ENCODE measurements at regions not wholly inside any gene's neighbourhood (a gene's known extent, or its start where the extent isn't known, plus 50 kb on each side); places are given as distances from the start of the nearest gene placed in this dataset.

- Histone ChIP-seq H3K36me3 (no peaks in the 10 kb centered on the region), H3K27me3 (no peaks in the 10 kb centered on the region), H3K4me1 (no peaks in the 10 kb centered on the region), H3K9me3 (no peaks in the 10 kb centered on the region), H3K4me3 (no peak overlapping the region), H3K27ac (no peak overlapping the region)
- no peak for DNase-seq
- TF ChIP-seq POLR2A (IDR thresholded peaks at IDR 0.05) (no peak), CTCF (IDR thresholded peaks at IDR 0.05) (no peak)
- intact Hi-C loops (cut with DNase I; ENCODE audit: low total_unique reads) = no loop called here
These were observed 292.9 kb downstream of the PTGER3 start for GRCh38 chr1:70754701-70755100.

GRCh38 chr1:70760154-70760553 lies 287.5 kb downstream of the PTGER3 start:
- Histone ChIP-seq H3K27me3 (no peaks in the 10 kb centered on the region), H3K27ac (no peak overlapping the region), H3K9me3 (no peaks in the 10 kb centered on the region), H3K4me1 (no peaks in the 10 kb centered on the region), H3K36me3 (no peaks in the 10 kb centered on the region), H3K4me3 (no peak overlapping the region)
- TF ChIP-seq POLR2A (IDR thresholded peaks at IDR 0.05) (no peak), CTCF (IDR thresholded peaks at IDR 0.05) (no peak)
- DNase-seq = no peak
- intact Hi-C loops (cut with DNase I; ENCODE audit: low total_unique reads) = no loop called here

- no peak overlapping the region for H3K4me3 ChIP-seq
- H3K27me3 ChIP-seq = no peaks in the 10 kb centered on the region
- H3K27ac ChIP-seq = no peak overlapping the region
- H3K4me1 ChIP-seq = no peaks in the 10 kb centered on the region
- no peaks in the 10 kb centered on the region for H3K36me3 ChIP-seq
- intact Hi-C loops (cut with DNase I; ENCODE audit: low total_unique reads) = no loop called here
- no peak for DNase-seq
- H3K9me3 ChIP-seq = no peaks in the 10 kb centered on the region
- TF ChIP-seq CTCF (IDR thresholded peaks at IDR 0.05) (no peak), POLR2A (IDR thresholded peaks at IDR 0.05) (no peak)
These were observed 285.2 kb downstream of the PTGER3 start for GRCh38 chr1:70762386-70762785.

GRCh38 chr1:70764747-70765146 lies 282.9 kb downstream of the PTGER3 start:
- Histone ChIP-seq H3K4me3 (no peak overlapping the region), H3K27me3 (no peaks in the 10 kb centered on the region), H3K36me3 (no peaks in the 10 kb centered on the region), H3K9me3 (no peaks in the 10 kb centered on the region), H3K27ac (no peak overlapping the region), H3K4me1 (no peaks in the 10 kb centered on the region)
- TF ChIP-seq POLR2A (IDR thresholded peaks at IDR 0.05) = no peak
- no peak for TF ChIP-seq CTCF (IDR thresholded peaks at IDR 0.05)
- no peak for DNase-seq
- intact Hi-C loops (cut with DNase I; ENCODE audit: low total_unique reads) = no loop called here

GRCh38 chr1:70767377-70767776 lies 280.2 kb downstream of the PTGER3 start:
- H3K4me3 ChIP-seq = no peak overlapping the region
- intact Hi-C loops (cut with DNase I; ENCODE audit: low total_unique reads) = no loop called here
- no peak overlapping the region for H3K27ac ChIP-seq
- no peaks in the 10 kb centered on the region for H3K4me1 ChIP-seq
- H3K27me3 ChIP-seq = no peaks in the 10 kb centered on the region
- peaks cover 0 to 4% of the 10 kb centered on the region in 2 donors for H3K9me3 ChIP-seq
- H3K36me3 ChIP-seq = no peaks in the 10 kb centered on the region
- TF ChIP-seq CTCF (IDR thresholded peaks at IDR 0.05) (no peak), POLR2A (IDR thresholded peaks at IDR 0.05) (no peak)
- no peak for DNase-seq
